Cardiac muscle cell (in vitro differentiated cells and primary cell): ENCODE measurements at regions not wholly inside any gene's neighbourhood (a gene's known extent, or its start where the extent isn't known, plus 50 kb on each side); places are given as distances from the start of the nearest gene placed in this dataset.

Source experiments
- DNase-seq, 2 donors: peaks; one replicate each; pipeline versions ENCODE4 v3.0.0 to v3.0.0-alpha.2; 2010 to 2017; ENCODE audit warnings: low read depth in 1 of 2, low spot score in 1 of 2
- H3K27ac ChIP-seq: fragments of 200-600 bp; sonication (generic); 2 replicates; pipeline ENCODE4 v1.5.1; 2016
- H3K27me3 ChIP-seq: fragments of 200-600 bp; sonication (generic); 2 replicates; pipeline ENCODE4 v1.6.0; 2016; ENCODE audit warnings: control low read depth
- H3K36me3 ChIP-seq: fragments of 200-600 bp; sonication (generic); 2 replicates; pipeline ENCODE4 v1.5.1; 2016; ENCODE audit warnings: control low read depth
- H3K4me1 ChIP-seq: fragments of 200-600 bp; sonication (generic); 2 replicates; pipeline ENCODE4 v1.8.1; 2017; ENCODE audit warnings: low read depth, mild to moderate bottlenecking, mixed run types
- H3K4me3 ChIP-seq: fragments of 200-600 bp; sonication (generic); 2 replicates; pipeline ENCODE4 v1.5.1; 2016; ENCODE audit warnings: mild to moderate bottlenecking
- H3K9me3 ChIP-seq: fragments of 200-600 bp; sonication (generic); 2 replicates; pipeline ENCODE4 v1.5.1; 2017; ENCODE audit warnings: low read depth, mild to moderate bottlenecking, control low read depth
- CTCF ChIP-seq: IDR thresholded peaks from 2 replicates; pipeline ENCODE4 v1.5.1; 2012; ENCODE audit warnings: low read depth, mild to moderate bottlenecking, low read length

DNA sequence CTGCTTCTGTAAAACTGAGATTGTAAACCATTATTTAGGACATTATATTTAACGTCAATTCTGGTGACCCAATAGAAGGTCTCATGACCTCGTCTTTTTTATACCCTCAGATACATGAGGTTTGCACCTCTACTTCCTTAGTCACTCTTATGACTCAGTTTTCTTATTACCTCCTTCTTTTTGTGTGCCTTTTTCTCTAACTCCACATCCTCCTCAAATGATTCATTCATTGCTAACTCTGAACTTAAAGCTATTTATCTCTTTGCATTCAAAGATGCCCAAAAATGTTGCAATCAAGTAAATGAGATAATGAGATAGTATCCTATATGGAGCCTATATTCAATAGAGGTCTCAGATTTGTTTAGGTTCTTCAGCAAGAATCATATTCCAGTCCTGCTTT, 121.0 kb upstream of the KYNU start:
- H3K27me3 ChIP-seq: no peaks in the 10 kb centered on the region
- no peaks in the 10 kb centered on the region for H3K36me3 ChIP-seq
- no peak overlapping the region for H3K27ac ChIP-seq
- DNase-seq: no peak
- TF ChIP-seq CTCF: no peak
- H3K4me1 ChIP-seq: no peaks in the 10 kb centered on the region
- no peak overlapping the region for H3K4me3 ChIP-seq
- no peaks in the 10 kb centered on the region for H3K9me3 ChIP-seq

- DNase-seq: no peak
- Histone ChIP-seq H3K9me3 (no peaks in the 10 kb centered on the region), H3K27me3 (no peaks in the 10 kb centered on the region), H3K27ac (no peak overlapping the region), H3K4me1 (no peaks in the 10 kb centered on the region), H3K36me3 (no peaks in the 10 kb centered on the region), H3K4me3 (no peak overlapping the region)
- no peak for TF ChIP-seq CTCF
Measured at GRCh38 chr2:142755191-142755590, 122.3 kb upstream of the KYNU start.

GRCh38 chr2:142754182-142754581, 123.3 kb upstream of the KYNU start:
- no peak overlapping the region for H3K27ac ChIP-seq
- H3K9me3 ChIP-seq: no peaks in the 10 kb centered on the region

GRCh38 chr2:142750858-142751257, 126.6 kb upstream of the KYNU start:
- Histone ChIP-seq H3K27me3 (no peaks in the 10 kb centered on the region), H3K9me3 (no peaks in the 10 kb centered on the region), H3K4me1 (no peaks in the 10 kb centered on the region), H3K4me3 (no peak overlapping the region), H3K36me3 (no peaks in the 10 kb centered on the region), H3K27ac (no peak overlapping the region)
- no peak for TF ChIP-seq CTCF
- no peak for DNase-seq

More at GRCh38 chr2:142754182-142754581, 123.3 kb upstream of the KYNU start:
- no peak for TF ChIP-seq CTCF
- no peak for DNase-seq
- H3K4me3 ChIP-seq: no peak overlapping the region
- no peaks in the 10 kb centered on the region for H3K4me1 ChIP-seq
- no peaks in the 10 kb centered on the region for H3K27me3 ChIP-seq
- no peaks in the 10 kb centered on the region for H3K36me3 ChIP-seq

DNA sequence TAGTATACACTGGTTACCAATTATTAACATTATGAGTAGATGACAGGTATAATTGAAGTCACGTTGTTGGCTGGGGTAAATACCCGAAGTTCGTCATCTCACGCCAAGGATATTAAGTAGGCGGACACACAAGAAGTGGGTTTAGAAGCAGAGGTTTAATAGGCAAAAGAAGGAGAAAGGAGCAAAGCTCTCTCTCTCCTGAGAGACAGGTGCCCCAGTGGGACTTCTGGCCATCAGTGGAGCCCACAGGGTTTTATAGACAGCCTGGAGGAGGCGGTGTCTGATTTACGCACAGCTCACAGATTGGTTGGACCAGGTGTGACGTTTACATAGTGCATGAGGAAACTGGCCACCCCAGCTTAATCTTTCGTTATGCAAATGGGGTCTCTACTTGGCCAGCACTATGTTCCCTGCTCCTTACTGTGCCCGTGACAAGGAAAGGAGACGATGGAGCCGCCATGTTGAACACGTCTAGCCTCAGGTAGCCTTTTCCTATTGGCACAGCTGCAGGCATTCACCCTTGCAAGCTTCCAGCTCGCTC, 128.8 kb upstream of the KYNU start:
- Histone ChIP-seq H3K36me3 (no peaks in the 10 kb centered on the region), H3K27me3 (no peaks in the 10 kb centered on the region), H3K4me3 (no peak overlapping the region), H3K4me1 (no peaks in the 10 kb centered on the region), H3K27ac (no peak overlapping the region), H3K9me3 (no peaks in the 10 kb centered on the region)
- no peak for TF ChIP-seq CTCF
- no peak for DNase-seq

DNA sequence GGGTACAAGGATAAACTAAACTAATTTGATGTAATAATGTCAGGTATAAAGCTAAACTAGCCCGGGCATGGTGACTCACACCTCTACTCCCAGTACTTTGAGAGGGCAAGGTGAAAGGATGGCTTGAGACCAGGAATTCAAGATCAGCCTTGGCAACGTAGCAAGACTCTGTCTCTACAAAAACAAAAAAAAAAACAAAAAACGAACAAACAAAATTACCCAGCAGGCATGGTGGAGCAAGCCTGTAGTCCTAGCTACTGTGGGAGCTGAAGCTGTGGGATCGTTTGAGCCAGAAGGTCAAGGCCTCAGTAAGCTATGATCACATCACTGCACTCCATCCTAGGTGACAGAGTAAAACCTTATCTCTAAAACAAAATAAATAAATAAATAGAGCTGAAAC, 131.8 kb upstream of the KYNU start:
- H3K9me3 ChIP-seq: no peaks in the 10 kb centered on the region
- no peaks in the 10 kb centered on the region for H3K36me3 ChIP-seq
- no peaks in the 10 kb centered on the region for H3K4me1 ChIP-seq
- H3K27ac ChIP-seq: no peak overlapping the region
- no peak overlapping the region for H3K4me3 ChIP-seq
- TF ChIP-seq CTCF: no peak
- no peak for DNase-seq
- no peaks in the 10 kb centered on the region for H3K27me3 ChIP-seq
